Esophagus squamous epithelium (tissue), 4 donors: ENCODE measurements at regions not wholly inside any gene's neighbourhood (a gene's known extent, or its start where the extent isn't known, plus 50 kb on each side); places are given as distances from the start of the nearest gene placed in this dataset.

Source experiments
- POLR2A ChIP-seq, 4 donors: fragments of 450-650 bp; IDR thresholded peaks; one replicate each; pipeline ENCODE4 v1.6.1; 2017; ENCODE audit warnings: antibody characterized with exemption in 4 of 4, mild to moderate bottlenecking in 4 of 4, moderate library complexity in 3 of 4
- TF ChIP-seq, protein P1 (sequence below), 6 experiments: fragments of 450-650 bp in 4 of 6; fragments of 200-600 bp in 2 of 6; sonication (generic) in 2 of 6; IDR thresholded peaks; one replicate each; pipeline ENCODE4 v1.5.1; 2016 to 2019; ENCODE audit warnings: antibody characterized with exemption in 6 of 6, mild to moderate bottlenecking in 4 of 6, moderate library complexity in 4 of 6

DNA sequence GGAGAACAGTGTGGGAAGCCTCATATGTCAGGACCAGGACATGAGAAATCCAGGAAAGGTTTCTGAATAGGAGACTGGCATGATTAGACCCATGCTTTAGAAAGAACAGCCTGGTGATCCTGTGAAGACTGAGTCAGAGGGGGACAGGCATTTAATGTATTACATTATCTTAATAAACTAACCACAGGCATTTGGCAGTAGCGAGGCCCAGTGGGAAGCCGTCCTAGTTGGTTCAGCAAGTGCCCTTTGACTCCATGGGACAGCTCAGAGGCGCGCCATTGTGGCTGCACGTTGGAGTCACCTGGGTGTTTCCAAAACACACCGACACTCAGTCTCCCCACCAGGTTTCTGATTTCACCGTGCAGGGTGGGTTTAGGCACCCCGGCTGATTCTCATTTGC lies 90.5 kb upstream of the DGKG start:
- TF ChIP-seq, protein P1, sequence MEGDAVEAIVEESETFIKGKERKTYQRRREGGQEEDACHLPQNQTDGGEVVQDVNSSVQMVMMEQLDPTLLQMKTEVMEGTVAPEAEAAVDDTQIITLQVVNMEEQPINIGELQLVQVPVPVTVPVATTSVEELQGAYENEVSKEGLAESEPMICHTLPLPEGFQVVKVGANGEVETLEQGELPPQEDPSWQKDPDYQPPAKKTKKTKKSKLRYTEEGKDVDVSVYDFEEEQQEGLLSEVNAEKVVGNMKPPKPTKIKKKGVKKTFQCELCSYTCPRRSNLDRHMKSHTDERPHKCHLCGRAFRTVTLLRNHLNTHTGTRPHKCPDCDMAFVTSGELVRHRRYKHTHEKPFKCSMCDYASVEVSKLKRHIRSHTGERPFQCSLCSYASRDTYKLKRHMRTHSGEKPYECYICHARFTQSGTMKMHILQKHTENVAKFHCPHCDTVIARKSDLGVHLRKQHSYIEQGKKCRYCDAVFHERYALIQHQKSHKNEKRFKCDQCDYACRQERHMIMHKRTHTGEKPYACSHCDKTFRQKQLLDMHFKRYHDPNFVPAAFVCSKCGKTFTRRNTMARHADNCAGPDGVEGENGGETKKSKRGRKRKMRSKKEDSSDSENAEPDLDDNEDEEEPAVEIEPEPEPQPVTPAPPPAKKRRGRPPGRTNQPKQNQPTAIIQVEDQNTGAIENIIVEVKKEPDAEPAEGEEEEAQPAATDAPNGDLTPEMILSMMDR (IDR thresholded peaks at IDR 0.05) = no peak
- TF ChIP-seq POLR2A (IDR thresholded peaks at IDR 0.05) = no peak
